ENCODE measurements at regions not wholly inside any gene's neighbourhood (a gene's known extent, or its start where the extent isn't known, plus 50 kb on each side); places are given as distances from the start of the nearest gene placed in this dataset.

DNA sequence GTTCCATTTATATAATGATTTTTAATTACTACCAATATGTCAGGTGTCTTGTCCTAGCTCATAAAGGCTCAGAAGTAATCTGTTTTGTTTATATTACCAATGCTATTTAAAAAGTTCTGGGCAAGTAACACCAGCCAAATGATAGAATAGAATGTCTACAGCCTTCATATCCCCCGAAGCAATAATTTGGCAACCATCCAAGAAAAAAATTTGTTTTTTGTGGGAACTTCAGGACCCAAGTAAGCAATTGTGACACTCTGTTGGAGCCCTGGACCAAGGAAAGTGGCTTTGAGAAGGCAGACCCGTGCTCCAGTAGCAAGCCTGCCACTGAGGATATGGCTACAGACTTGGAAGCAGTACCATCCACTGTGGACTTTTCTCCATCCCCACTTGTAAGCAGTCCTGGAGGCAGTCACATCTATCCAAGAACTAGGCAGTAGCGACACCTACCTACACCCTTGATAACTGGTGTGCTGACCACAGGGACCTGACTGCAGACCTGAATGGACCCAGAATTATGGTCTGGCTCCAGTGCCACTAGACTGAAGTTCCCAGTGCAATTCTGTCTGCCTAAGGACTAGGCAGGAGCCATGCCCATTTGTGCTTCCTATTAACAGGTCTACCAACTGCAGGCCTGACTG is 870.7 kb upstream of the ADGRL2 start:
- DNase-seq, result no peak

DNA sequence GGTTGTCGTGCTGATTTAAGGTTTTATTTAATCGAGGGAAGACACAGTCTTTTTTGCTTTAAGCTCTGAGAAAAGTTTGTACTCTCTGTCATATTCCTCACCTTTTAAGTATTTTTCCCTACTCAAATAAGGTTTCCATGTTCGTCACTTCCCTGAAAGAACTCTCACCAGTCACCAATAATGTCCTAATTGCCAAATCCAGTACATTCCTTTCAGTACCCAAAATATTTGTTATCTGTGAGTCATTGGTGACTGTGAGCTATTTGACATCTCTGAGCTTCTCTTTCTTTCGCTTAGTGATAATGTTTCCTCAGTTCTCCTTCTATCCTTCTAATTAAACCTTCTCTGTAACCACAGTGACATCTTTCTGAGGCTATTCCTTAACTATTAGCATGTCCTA is 874.2 kb upstream of the ADGRL2 start:
- DNase-seq, result no peak

DNA sequence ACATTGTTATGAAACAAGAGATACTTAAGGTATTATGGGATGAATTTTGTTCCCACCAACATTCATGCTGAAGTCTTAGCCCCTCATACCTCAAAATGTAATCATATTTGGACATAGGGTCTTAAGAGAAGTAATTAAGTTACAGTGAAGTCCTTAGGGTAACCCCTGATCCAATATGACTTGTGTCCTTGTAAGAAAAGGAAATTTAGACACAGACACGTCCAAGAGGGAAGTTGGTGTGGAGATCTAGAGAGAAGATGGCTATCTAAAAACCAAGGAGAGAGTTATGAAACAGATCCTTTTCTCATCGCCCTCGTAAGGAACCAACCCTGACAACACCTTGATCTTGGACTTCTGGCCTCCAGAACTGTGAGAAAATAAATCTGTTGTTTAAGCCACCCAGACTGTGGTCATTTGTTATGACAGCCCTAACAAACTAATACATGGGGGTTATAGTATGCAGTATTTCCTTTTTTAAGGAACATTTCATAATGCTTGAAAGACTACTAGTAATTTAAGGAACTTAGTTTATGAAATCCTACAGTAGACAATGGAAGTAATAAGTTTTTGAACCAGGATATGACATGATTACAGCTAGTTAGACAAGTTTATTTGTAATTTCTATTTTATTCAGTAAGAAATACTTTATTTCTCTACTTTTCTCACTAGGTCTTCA is 875.5 kb upstream of the ADGRL2 start:
- no peak for DNase-seq

DNA sequence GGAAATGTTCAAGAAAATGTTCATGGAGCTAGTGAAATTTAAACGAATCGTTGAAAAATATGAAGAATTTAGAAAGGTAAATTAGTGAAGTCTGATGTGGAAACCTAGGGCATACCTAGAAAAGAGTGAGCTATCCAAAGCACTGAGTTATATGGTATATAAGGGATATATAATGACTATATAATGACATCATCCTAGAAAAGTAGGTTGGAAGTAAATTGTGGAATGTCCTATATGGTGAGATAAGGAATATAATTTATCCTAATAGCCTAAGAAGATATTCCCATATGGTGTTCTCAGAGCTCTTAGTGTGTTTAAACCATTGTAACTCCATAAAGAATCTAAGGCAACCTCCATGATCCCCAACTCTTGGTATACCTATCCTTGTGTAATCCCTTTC is 876.4 kb upstream of the ADGRL2 start:
- DNase-seq, result no peak

DNA sequence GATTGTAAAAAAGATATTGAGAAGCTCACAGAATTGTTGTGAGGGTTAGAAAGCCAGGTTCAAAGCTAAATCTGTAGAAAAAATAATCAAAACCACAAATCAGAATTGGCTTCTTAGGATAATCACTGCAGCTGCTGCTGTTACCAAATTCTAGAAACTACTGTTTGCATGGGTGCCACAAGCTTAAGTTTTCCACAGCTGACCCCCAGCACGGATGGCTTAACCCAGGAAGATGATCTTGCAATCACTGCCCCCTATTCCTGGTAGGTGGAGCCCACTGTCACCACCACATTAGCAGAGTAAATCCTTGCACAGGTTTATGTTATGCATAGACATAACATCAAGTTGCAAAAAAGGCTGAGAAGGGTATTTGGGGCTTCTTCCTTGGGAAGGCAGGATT is 877.8 kb upstream of the ADGRL2 start:
- DNase-seq, result no peak

DNA sequence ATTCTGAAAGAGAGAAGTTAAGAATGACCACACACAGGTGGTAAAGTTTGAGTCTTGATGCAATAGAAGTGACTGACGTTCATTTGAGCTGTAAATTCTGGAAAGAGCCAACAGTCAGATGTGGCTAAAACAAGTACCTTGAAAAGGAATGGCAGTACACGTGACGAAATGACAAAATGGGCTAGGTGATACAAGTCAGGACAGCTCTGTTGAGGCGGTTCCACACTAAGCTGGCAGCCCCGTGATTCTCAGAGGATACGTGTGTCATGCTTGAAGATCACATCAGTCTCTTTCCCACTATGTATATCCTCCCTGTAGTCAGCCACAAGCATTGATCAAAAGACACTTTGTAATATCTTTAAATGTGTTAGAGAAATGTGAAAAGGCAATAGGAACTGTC is 881.3 kb upstream of the ADGRL2 start:
- DNase-seq, result no peak

DNA sequence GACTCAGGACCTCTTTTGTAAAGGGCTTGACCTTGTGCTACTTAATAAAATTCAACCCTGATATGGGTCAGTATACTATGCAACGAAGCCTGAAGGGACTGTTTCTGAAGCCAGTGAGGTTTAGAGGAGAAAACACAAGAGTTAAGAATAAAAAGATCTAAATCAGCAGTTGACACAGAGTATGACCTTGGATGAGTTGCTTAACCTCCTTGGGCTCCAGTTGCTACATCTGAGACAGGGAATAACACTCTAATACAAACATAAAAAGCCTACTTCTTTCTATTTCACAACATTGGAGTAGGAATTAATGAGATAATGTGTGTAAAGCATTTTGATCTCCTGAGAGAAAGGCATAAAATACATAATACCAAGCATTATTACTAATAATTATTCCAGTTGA is 882.4 kb upstream of the ADGRL2 start:
- DNase-seq, result no peak

DNA sequence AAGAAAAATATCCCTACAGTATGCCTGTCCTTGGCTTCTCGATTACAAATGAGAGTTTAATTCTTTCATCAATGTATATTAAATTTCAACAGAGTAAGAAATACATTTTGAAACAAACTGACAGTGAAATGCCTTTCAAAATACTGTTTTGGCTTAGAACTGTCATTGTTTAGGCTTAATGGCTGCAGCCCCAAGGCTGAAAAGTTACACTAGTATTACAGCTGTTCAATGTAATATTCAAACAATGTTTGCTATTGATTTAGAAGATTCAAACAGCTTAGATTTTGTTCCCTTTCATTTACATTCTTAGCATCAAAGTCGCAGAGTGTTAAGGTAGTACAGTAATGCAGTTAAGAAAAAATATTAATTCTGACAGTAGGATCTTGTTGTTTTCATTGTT is 882.9 kb upstream of the ADGRL2 start:
- no peak for DNase-seq

DNA sequence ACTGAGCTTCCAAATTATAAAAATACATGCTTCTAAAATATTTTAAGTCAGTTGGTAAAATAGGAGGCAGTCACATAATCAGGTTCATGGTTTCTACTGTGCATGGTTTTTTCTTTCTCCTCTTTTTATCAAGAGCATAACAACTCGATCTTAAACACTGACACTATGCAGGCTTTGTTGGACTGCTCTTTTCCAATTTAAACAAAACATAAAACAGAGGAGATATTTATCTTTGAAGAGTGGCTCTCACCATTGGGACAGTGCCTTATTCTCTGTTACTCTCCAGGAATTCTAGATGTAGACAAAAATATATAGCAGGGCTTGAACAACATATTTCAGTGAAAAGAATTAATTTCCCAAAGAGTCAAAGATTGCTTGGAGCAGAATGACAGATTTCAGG is 883.5 kb upstream of the ADGRL2 start:
- no peak for DNase-seq

DNA sequence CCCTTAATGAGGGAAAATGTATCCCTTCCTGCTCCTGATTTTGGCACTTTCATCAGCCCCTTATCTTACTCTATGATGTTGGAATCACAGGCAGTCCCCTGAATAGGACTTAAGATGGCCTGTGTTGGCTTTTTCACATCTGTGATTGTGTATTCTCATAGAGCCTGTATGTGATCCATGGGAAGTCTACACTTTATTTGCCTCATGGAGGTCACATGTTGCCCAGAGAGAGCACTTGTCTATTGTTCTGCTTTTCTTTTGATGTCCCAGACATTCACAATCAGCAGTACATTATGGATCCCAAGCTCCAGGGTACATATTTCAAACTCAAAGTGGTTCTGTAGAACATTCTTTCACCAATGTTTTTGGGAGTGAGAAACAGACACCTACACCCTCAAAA is 885.2 kb upstream of the ADGRL2 start:
- DNase-seq, result no peak

DNA sequence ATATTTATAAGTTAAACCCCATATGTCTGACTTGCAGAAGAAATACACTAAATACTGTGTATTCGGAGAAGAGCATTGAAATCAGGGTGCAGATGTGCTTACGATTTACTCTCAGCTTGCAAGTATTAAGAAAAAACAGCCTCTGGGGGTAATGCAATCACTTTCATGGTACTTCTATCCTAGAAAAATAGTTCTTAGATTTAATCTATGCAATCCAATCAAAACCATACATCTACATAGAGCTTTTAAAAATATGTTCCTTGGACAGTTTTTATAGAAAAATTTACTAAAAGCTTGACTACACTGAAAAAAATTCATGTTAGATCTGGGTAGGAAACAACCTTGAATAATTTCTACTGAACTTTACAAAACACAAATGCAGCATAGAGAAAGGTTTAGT is 890.3 kb upstream of the ADGRL2 start:
- DNase-seq, result no peak

DNA sequence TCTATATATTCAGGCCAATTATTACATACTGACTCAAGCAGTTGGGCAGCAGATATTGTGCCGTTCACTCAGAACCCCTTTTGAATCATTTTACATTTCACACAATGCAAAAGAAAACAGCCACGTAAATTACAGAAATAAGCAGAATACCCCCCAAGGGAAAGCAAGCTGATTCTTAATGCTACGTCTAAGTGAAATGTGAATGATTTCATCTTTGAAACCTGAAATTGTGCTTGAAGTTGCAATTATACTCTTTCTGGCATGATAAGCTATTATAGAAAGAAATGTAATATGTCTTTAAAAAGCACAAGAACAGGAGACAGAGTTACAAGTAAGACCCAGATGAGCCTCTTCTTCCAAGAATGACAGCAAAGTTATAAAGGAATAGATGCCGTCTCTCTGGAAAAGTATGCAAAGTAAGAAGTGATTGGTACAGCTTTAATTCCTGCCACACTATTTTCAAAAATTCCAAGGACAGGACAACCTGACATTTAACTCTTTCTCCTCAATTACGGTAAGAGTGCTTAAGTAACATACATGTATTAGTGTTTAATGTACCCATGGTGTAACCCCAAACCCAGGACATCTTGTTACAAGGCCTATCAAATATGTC is 891.5 kb upstream of the ADGRL2 start:
- no peak for DNase-seq

DNA sequence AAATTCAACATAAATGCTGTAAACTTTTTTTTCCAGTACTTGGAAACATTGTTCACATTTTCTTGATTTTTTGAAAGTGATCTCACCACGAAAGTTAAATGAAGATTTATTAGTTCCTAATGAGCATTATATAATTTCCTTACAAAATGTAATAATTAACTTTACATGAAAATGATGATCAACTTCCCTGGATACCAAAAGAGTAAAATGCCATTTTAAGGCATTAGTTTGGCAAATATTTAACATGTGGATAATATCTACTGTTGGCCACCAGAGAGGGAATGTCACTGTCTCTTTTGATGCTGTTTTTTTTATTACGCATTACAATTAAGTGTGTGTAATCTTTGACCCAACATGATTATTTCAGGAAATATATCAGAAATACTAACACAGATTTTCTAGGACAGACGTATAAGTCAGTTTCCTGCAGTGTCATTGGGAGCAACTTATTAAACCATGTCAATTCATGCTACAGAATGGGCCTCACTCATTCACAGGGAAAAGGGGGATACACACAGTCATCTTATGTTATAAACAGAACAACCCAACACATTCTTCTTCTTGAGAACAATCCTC is 903.9 kb upstream of the ADGRL2 start:
- no peak for DNase-seq

DNA sequence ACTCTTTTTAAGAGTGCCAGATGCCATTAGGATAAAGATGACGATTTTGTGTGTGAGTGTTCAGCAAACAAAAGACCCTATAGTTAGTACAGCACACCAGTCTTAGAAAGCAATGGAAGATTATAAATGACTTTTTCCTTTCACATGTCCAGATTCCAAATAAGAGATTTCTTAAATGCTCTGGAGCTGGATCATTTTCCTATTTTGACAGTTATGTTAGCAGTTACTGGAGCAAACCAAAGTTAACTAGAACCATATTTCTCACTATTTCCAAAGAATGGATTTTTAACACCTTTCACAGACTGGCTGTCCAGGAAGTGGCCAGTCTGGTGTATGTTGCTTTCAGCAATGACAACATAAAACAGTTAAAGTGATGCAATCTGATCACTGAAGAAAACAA is 905.8 kb upstream of the ADGRL2 start:
- DNase-seq, result no peak

DNA sequence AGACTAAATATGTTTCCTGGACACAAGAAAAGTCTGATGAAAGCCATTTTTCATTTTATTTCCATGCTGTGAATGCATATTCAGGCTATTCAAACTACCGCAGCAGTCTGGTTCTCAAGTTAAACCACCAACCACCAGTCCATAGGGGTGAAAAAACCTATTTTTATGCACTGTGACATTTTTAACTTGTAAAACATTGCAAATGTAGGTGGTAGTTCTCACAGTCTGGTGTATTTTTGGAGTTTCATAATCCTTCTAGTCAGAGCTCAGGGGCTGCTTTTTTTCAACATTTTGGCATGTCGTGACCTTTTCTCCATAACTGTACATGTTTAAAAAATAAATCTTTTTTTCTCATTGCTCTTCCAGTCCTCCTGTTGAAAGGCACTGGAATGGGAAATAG is 907.6 kb upstream of the ADGRL2 start:
- DNase-seq, result no peak

DNA sequence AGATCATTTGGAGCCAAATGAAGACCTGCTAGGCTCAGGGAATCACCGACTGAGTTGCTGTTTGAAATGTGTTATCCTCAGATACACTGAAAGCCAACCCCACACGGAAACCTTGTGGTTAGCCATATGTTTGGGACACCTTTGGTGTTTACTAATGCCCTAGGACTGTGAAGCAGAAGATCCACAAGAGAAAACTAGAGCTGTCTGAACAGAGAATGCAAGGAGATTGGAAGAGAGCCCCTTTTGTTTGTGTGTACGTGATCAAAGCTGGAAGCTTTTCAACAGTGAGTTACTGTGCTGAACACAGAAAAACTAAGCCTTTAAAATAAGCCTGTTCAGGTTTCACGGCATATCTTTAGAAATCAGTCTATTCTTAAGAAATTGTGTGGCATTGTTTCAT is 908.2 kb upstream of the ADGRL2 start:
- no peak for DNase-seq

DNA sequence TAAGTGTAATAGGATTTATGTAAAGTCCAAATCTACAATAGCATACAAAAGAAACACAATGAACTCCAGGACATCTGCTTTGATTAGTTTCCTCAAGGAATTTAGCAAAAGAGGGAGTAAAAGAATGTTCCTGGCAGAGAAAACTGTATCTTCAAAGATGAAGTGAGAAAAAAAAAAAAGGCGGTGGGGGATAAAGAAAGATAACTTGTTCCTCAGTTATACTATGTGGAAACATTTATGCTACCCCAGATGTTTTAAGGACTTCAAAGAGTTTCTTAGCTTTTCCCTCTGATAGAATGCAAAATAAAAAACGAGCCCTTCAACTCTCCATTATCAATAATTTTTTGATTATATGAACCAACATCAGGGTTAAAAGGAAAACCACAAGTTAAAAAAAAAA is 908.9 kb upstream of the ADGRL2 start:
- DNase-seq, result no peak

DNA sequence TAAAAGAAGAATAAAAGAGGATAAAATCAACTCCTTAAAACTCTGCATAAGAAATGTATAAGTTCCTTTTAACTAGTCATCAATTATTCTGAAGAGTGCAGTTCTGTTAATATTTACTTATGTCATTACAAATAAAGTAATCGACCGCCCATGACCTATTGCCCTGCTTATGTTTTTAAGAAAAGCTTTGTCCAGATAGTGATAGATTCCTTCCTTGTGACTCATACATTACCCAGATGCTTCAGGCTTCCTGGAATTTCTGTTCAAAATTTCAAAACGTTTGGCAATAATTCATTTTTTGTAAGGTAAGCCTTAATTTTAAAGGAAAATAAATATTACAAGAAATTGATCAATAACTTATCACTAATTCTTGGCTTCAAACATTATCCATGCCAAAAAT is 918.2 kb upstream of the ADGRL2 start:
- no peak for DNase-seq

DNA sequence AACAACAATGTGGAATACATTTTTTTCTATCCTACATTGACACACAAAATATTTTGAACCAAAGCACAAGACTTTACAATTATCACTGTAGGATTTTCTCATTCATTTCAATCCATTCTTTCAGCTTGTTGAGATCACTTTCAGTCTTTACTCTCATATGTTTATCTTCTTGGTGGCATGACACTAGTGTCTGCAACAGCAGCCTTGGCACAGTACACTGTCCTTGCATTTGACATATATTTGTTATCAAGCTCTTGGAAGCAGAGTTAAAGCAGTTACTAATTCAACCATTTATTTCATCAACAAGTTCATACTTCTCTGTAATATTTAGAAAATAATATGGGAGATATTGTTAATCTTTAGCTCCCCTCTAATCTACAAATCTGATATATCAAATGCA is 922.4 kb upstream of the ADGRL2 start:
- DNase-seq, result no peak

DNA sequence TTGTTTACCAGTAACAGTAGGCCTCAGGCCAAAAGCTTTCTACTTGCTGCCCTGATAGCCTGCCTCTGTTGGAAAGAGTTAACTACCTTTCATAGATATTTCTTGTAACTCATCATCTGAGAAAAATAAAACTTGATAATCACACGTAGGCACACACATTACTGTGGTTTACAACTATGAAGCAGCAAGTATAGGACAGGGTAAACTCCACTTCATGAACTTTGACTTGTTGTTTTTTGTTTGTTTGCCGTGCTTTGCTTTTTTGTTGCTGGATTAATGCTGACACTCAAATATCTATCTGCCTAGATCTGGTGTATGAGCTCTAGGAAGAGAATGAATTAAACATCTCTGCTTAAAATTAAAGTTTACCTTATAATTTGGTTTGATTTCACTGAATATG is 924.7 kb upstream of the ADGRL2 start:
- no peak for DNase-seq

DNA sequence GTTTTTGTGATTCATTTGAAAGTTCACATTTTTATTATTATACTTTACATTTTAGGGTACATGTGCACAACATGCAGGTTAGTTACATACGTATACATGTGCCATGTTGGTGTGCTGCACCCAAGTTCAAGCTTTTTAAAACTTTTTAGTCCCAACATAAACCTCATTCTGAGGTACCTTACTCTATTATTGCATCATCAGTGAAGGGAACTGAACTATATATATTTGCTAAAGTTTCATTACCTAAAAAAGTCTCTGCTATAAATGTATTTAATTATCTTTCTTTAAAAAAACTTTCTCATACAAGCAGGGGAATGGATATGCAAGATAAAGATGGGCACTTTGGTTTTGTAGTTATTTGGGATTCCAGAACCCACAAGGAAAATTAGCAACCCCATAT is 931.4 kb upstream of the ADGRL2 start:
- no peak for DNase-seq

DNA sequence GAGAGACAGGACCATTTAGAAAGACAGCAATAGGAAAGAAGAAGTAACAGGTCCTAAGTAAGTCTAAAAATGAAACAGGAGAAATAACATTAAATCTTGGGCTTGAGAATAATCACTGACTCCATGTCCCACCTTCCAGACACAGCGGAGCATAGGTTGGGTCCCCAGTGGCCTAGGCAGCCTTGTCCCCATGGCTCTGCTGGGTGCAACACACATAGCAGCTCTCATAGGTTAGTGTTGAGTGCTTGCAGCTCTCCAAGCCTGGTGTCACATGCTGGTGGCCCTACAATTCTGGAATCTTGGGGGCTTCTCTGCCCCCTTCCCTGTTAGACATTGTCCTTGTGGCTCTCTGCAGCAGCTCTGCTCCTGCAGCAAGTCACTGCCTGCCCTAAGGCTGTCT is 952.8 kb upstream of the ADGRL2 start:
- no peak for DNase-seq

DNA sequence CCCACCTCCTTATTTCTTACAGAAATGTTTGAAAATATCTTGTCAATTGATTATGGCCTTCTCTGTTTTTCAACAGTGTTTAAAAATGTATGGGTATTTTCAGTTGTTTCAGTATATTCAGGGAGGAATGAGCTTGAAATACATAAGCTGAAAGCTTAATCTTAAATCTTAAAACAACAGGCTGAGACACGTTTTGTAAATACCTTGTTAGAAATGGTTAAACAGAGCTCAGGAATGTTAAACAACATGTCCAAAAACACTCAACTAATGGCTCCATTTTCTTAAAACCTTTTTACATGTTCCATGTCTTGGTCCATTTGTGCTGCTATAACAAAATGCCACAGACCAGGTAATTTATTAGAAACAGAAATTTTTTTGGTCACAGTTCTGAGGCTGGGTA is 953.8 kb upstream of the ADGRL2 start:
- no peak for DNase-seq

DNA sequence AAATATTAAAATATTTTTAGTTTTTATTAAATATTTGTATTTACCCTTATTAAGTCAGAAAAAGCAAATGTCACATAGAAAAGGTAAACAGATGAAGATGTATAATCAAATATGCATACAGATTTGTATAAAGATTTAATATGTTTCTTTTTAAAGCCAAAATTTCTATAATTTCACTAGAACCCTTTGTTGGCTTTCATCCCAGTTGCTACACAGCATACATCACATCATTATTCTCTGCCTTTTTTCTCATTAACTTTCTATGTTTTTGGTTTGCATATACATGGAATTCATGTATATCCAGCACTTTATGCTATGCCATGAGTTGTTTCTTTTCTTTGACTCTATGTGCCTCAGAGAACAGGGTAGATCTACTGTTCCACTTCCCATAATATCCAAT is 957.9 kb upstream of the ADGRL2 start:
- no peak for DNase-seq

DNA sequence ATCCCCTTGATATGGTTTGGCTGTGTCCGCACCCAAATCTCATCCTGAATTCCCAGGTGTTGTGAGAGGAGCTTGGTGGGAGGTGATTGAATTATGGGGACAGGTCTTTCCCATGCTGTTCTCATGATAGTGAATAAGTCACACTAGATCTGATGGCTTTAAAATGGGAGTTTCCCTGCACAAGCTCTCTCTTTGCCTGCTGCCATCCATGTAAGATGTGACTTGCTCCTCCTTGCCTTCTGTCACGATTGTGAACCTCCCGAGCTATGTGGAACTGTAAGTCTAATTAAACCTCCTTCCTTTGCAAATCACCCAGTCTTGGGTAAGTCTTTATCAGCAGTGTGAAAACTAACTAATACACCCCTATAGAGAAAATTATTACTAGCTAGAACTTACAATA is 959.5 kb upstream of the ADGRL2 start:
- no peak for DNase-seq

Data from NCI-H1694 (cell line).